ENCODE measurements at regions not wholly inside any gene's neighbourhood (a gene's known extent, or its start where the extent isn't known, plus 50 kb on each side); places are given as distances from the start of the nearest gene placed in this dataset.
"Not testable (repeated sequence)": the region's sequence is repeated elsewhere in the genome, so short reads cannot be mapped to it uniquely, and the experiment has no call there.

DNA sequence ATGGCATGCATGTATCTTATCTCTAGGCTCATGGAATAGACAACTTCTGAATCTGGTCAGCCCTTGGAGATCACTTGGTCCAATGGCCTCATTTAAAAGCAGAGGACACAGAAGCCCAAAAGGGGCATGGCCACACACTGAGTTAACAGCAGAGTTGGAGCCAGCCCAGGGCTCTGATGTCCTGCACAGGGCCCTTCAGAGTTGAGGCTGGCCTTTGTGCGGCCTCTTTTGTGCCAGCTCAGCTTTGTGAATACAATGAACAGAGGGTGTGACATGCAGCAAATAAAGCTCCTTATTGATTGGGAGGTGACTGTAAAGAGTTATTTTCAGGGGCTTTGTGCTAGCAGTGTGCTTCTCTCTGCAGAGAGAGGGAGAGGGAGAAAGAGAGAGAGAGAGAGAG is 150.1 kb upstream of the STK32A start:
- DNase-seq, result peak in 12 of 14 donors; percentile 14 to 76 (median 70)

- peak in 1 of 14 donors; percentile 23 for DNase-seq
Measured at GRCh38 chr5:147085409-147085808, 149.4 kb upstream of the STK32A start.

GRCh38 chr5:147092044-147092443 is 142.8 kb upstream of the STK32A start:
- DNase-seq, result no peak

DNA sequence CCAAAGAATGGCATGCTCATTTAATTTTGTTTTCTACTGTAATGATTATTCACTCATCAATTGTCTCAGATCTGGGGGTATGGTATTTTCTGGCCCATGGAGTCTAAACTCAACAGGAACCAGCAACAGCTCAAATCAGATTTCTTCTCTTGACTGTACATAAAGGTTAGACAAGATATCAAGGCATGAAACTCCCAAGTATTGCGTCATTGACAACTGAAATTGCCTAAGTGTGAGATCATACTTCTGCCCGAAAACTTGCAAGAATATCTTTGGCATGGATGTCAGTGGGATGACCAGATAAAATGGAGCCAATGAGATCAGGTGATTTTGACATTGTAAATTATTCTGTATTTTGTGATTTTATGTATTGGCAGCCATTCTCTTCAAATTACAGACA is 141.7 kb upstream of the STK32A start:
- no peak for DNase-seq

DNA sequence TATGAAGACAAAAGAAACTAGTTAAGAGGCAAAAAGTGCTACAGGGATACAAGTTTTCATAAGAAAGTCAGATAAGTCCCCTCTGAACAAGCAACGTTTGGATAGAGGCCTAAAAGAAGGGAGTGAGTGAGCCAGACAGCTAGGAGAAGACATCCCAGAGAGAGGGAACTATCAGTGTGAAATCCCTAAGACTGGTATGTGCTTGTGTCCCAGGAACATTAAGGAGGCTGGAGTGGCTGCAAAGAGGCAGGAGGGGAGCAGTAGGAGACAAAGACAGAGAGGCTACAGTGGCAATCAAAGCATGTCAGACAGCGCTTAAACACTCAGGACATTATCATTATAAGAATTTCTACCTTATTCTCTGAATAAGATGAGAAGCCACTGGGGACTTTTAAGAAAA is 139.1 kb upstream of the STK32A start:
- no peak for DNase-seq

DNA sequence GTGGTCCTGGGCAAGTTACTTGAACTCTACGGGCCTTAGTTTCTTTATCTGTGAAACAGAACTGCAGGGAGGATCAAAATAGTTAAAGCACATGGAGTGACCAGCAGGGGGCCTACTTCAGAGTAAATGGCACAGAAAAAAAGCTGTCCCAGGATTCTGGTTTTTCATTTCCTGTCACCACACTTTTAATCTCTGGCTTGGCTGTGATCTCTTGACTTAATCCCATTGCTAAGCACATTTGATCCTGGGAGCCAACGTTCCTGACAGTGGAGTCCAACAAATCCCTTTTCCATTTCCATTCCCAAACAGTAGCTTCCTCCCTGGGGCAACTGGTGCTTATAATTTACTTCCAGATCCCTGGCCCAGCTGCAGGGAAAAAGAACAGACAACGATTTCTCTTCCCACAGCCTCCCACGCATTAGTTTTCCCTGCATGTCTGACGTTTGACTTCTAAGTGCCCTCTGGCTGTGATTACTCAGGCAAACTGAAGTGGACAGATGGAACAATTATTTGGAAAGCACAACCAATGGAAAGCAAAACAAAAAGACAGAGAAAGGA is 136.5 kb upstream of the STK32A start:
- peak in 8 of 14 donors; percentile 4 to 49 (median 28) for DNase-seq

GRCh38 chr5:147101659-147102369 is 133.0 kb upstream of the STK32A start:
- peak in 1 of 14 donors; percentile 11 for DNase-seq

GRCh38 chr5:147112899-147113298 is 121.9 kb upstream of the STK32A start:
- no peak for DNase-seq

DNA sequence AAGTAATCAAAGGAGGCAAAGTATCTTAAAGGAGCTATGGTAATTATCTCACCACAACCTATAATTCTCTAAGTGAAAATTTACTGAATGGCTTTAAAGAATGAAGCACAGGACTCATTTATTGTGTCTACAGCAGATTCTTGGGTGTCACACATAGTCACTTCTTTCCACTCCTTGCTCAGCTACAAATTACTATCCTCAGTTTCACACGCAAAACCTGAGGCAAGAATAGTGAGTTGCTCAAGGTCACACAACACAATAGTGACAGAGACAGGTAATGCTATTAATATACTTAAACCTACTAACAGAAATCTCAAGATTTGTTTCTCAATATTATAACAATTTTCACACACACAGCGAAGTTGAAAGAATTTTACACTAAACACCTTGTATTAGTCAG is 120.9 kb upstream of the STK32A start:
- no peak for DNase-seq

DNA sequence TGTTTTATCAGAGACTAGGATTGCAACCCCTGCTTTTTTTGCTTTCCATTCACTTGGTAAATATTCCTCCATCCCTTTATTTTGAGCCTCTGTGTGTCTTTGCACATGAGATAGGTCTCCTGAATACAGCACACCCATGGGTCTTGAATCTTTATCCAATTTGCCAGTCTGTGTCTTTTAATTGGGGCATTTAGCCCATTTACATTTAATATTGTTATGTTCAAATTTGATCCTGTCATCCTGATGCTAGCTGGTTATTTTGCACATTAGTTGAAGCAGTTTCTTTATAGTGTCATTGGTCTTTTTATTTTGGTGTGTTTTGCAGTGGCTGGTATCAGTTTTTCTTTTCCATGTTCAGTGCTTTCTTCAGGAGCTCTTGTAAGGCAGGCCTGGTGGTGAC is 95.1 kb upstream of the STK32A start:
- not testable (repeated sequence) for DNase-seq

DNA sequence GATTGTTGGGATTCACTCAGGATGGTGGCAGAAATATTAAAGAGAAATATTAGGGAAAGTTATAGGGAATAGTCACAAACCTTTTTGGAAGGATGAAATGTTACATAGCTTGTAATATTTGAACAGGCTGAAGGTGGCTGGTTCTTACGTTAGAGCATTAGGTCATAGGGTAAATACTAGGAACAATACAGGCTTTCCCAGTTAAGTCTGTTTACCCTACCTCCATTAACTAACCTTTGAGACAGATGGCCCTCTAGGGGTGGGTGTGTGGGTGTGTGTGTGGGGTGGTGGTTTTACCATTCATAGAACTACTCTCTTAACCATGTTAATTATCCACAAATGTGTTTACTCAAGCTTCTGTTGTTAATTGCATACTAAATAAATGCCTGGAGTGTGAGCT is 94.3 kb upstream of the STK32A start:
- DNase-seq, result no peak

DNA sequence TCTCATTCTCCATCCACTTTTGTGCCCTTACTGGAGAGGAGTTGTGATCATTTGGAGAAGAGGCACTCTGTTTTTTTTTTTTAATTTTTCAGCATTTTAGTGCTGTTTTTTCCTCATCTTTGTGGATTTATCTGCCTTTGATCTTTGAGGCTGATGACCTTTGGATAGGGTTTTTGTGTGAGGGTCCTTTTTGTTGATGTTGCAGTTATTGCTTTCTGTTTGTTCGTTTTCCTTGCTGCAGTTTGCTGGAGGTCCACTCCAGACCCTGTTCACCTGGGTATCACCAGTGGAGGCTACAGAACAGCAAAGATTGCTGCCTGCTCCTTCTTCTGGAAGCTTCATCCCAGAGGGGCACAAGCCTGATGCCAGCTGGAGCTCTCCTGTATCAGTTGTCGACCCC is 93.2 kb upstream of the STK32A start:
- not testable (repeated sequence) for DNase-seq

DNA sequence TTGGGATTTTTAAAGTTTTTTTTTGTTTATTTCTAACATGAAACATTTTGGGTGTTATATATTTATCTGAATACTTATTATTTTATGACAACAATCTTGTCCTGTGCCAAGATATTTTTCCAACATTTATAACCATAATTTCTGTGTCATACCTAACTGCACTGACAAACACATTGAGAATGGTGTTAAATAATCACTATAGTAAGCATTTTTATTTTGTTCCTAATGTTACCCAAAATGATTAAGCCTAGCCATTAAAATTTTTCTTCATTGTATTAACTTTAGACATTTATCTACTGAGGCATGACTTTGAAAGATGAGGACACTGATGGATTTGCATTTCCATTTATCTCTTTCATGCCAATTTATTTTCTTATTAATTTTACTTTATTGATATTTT is 91.6 kb upstream of the STK32A start:
- DNase-seq, result no peak

DNA sequence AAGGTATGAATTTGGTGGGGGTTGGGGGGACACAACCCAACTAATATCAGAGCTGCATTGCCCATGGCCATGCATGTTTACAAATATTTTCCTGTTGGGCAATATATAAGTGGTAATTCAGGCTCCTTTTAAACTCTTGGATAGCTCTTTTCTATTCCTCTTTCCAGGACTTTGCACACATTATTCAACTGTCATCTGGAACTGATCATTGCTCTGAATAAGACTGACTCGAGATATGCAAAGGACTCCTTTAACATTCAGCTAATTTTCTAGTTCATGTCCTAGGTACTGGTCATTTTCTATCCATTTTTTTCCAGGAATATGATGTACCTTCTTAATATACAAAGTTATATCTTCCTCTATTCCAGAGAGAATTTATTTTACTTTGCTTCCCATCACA is 89.5 kb upstream of the STK32A start:
- no peak for DNase-seq

DNA sequence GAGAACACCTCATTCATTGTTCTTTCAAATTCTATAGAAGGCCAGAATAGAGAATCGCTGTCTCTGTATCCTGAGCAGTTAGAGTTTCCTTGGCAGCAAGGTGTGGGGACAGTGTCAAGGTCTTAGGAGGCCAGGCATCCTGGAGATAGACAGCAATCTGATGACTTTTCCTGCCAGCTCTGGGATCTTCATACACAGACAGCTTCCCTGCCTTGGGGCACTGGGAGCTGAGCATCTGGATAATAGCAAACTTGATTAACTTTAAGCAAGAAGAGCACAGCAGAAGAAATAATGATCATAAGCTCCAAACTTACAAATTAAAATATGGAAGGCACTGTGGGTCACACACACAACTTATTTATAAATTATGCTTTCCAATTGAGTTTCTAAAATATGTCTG is 86.1 kb upstream of the STK32A start:
- no peak for DNase-seq

- no peak for DNase-seq
Measured at GRCh38 chr5:147152086-147152485, 82.7 kb upstream of the STK32A start.

GRCh38 chr5:147154809-147155208 is 80.0 kb upstream of the STK32A start:
- no peak for DNase-seq

- no peak for DNase-seq
Measured at GRCh38 chr5:147156012-147156411, 78.8 kb upstream of the STK32A start.

GRCh38 chr5:147160902-147161700 is 73.7 kb upstream of the STK32A start:
- DNase-seq, result peak in 2 of 14 donors; percentile 0 to 3

DNA sequence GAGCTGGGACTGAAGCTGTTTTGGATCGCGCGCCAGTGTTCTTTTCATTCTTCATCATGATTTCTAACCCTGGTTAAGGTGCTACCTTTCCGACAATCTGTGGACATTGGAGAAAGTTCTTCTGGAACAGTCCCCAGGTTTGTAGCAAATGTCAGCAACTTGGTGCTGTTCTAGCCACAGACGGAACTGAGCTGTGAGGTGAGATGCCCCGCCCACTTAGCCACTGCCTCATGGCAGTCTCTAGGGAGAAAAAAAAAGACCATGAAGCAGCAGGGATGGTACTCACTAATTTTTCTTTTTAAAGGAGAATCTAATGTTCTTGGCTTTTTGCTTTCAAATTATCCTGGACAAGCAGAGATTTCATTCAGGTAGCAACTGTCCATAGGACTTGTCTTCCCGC is 72.1 kb upstream of the STK32A start:
- no peak for DNase-seq

- no peak for DNase-seq
Measured at GRCh38 chr5:147167529-147167928, 67.3 kb upstream of the STK32A start.

- no peak for DNase-seq
Measured at GRCh38 chr5:147168578-147169327, 66.1 kb upstream of the STK32A start.

DNA sequence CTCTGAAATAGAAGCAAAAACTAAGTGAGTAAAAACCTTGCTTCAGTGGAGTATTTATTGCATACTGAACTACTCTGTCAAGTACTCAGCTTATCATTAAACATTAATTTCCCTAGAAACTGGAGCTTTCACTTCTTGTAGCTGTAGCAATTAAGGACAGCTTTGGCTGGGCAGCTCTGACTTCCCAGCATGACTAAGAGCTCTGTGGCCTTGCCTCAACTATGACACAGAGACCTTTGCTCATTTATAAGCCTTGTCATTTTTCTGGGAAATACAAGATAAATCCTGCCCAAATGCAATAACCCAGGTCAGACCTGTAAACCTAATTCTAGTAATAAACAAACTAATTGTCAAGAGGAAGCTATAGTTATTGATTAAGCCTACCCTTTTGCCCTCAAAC is 65.4 kb upstream of the STK32A start:
- DNase-seq, result no peak
